ENCODE measurements at regions not wholly inside any gene's neighbourhood (a gene's known extent, or its start where the extent isn't known, plus 50 kb on each side); places are given as distances from the start of the nearest gene placed in this dataset.

- no peaks in the 10 kb centered on the region for H3K36me3 ChIP-seq (ENCODE audit: insufficient read depth)
- no peaks in the 10 kb centered on the region for H3K4me1 ChIP-seq (ENCODE audit: insufficient read depth)
- H3K4me3 ChIP-seq (ENCODE audit: low read depth, low read length): no peak overlapping the region
- no peak for DNase-seq (ENCODE audit: extremely low spot score)
- H3K27ac ChIP-seq (ENCODE audit: low read depth): no peak overlapping the region
These were observed 54.4 kb upstream of the FDX1 start for GRCh38 chr11:110375351-110375750.

DNA sequence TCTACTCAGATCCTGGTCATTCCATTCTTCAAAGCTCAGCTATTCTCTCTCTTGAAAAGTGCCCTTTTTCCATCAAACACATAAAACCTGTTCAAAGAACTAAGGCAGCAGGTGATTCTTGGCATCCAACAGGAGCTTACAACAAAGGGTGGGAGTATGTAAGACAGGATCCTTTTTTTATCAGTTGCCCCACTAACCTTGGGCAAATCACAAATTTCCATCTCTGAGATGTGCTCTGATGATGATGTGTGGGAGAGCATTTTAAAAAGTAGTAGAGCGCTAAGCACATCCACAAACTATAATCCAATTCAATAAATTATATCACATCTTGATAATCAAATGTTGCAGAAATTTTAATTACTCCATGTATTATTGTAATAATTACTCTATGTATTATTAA, 53.7 kb upstream of the FDX1 start:
- no peak overlapping the region for H3K27ac ChIP-seq (ENCODE audit: low read depth)
- H3K4me3 ChIP-seq (ENCODE audit: low read depth, low read length): no peak overlapping the region
- H3K36me3 ChIP-seq (ENCODE audit: insufficient read depth): no peaks in the 10 kb centered on the region
- WGBS: 95% methylated on average over 1 of the region's 1 CpG
- H3K4me1 ChIP-seq (ENCODE audit: insufficient read depth): no peaks in the 10 kb centered on the region
- DNase-seq (ENCODE audit: extremely low spot score): no peak

- no peaks in the 10 kb centered on the region for H3K36me3 ChIP-seq (ENCODE audit: insufficient read depth)
- no peak overlapping the region for H3K4me3 ChIP-seq (ENCODE audit: low read depth, low read length)
- WGBS: 29% methylated on average over 6 of the region's 6 CpGs
- no peaks in the 10 kb centered on the region for H3K4me1 ChIP-seq (ENCODE audit: insufficient read depth)
- no peak overlapping the region for H3K27ac ChIP-seq (ENCODE audit: low read depth)
- DNase-seq (ENCODE audit: extremely low spot score): peak; percentile 72
These were observed 52.9 kb upstream of the FDX1 start for GRCh38 chr11:110376711-110377324.

GRCh38 chr11:110377434-110377833, 52.3 kb upstream of the FDX1 start:
- H3K4me3 ChIP-seq (ENCODE audit: low read depth, low read length): no peak overlapping the region
- no peaks in the 10 kb centered on the region for H3K36me3 ChIP-seq (ENCODE audit: insufficient read depth)
- no peak for DNase-seq (ENCODE audit: extremely low spot score)
- no peak overlapping the region for H3K27ac ChIP-seq (ENCODE audit: low read depth)
- no peaks in the 10 kb centered on the region for H3K4me1 ChIP-seq (ENCODE audit: insufficient read depth)
- WGBS: 97% methylated on average over 3 of the region's 3 CpGs

DNA sequence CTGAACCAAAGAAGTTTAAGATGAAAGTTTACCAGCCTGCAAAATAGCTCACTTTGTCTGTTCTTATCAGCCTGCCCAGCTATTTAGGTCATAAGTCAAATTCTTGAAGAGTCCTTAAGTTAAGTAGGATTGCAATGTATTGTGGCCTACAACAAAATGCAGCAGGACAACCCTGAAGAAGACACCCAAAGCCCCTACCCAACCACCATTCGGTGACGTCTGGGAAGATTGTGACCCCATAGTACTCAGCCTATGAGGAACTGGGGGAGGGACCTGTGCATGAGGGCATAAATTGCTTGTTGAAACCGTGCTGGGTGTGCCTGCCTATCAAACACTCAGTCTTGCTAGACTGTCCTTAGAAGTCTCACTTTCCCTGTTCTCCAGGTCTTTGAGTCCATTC, 50.5 kb upstream of the FDX1 start:
- Histone ChIP-seq H3K27ac (ENCODE audit: low read depth) (no peak overlapping the region), H3K4me3 (ENCODE audit: low read depth, low read length) (no peak overlapping the region), H3K36me3 (ENCODE audit: insufficient read depth) (no peaks in the 10 kb centered on the region), H3K4me1 (ENCODE audit: insufficient read depth) (no peaks in the 10 kb centered on the region)
- DNase-seq (ENCODE audit: extremely low spot score): no peak
- WGBS: 80% methylated on average over 3 of the region's 3 CpGs

GRCh38 chr11:110379936-110380335, 49.8 kb upstream of the FDX1 start:
- DNase-seq (ENCODE audit: extremely low spot score): no peak
- Histone ChIP-seq H3K4me1 (ENCODE audit: insufficient read depth) (no peaks in the 10 kb centered on the region), H3K4me3 (ENCODE audit: low read depth, low read length) (no peak overlapping the region), H3K27ac (ENCODE audit: low read depth) (no peak overlapping the region), H3K36me3 (ENCODE audit: insufficient read depth) (no peaks in the 10 kb centered on the region)
- 52% methylated on average over 2 of the region's 2 CpGs for WGBS

All from urinary bladder (tissue), 3 donors.